Osteoblast (primary cell): ENCODE measurements at regions not wholly inside any gene's neighbourhood (a gene's known extent, or its start where the extent isn't known, plus 50 kb on each side); places are given as distances from the start of the nearest gene placed in this dataset.

ENCODE experiments used
- DNase-seq: peaks from one replicate; pipeline ENCODE4 v3.0.0; 2011; ENCODE audit warnings: low spot score, mixed read lengths; ENCODE audit not compliant: insufficient read length; ENCODE audit errors: missing footprints
- H2AFZ ChIP-seq: 2 replicates; pipeline ENCODE4 v1.6.0; 2011; ENCODE audit warnings: mild to moderate bottlenecking, low read length
- H3K27ac ChIP-seq: 2 replicates; pipeline ENCODE4 v1.5.1; 2011; ENCODE audit warnings: mild to moderate bottlenecking, low read depth, low read length, moderate library complexity
- H3K27me3 ChIP-seq: 2 replicates; pipeline ENCODE4 v1.6.0; 2012; ENCODE audit warnings: mild to moderate bottlenecking, control low read depth, inconsistent platforms, low read length, moderate library complexity; ENCODE audit not compliant: insufficient read depth
- H3K36me3 ChIP-seq: 2 replicates; pipeline ENCODE4 v1.5.1; 2011; ENCODE audit warnings: mild to moderate bottlenecking, low read length, control low read depth, moderate library complexity; ENCODE audit not compliant: insufficient read depth
- H3K4me1 ChIP-seq: 2 replicates; pipeline ENCODE4 v1.5.1; 2011; ENCODE audit warnings: mild to moderate bottlenecking, low read length, control low read depth, moderate library complexity; ENCODE audit not compliant: insufficient read depth
- H3K4me2 ChIP-seq: 2 replicates; pipeline ENCODE4 v1.6.0; 2011; ENCODE audit warnings: mild to moderate bottlenecking, low read length; ENCODE audit not compliant: insufficient read depth
- H3K4me3 ChIP-seq: fragments of 200-600 bp; sonication (generic); 3 replicates; pipeline ENCODE4 v1.5.1; 2012; ENCODE audit warnings: mild to moderate bottlenecking, low read length, inconsistent platforms; ENCODE audit not compliant: insufficient read depth
- H3K79me2 ChIP-seq: 2 replicates; pipeline ENCODE4 v1.6.0; 2012; ENCODE audit warnings: mild to moderate bottlenecking, low read length, control low read depth, inconsistent platforms; ENCODE audit not compliant: insufficient read depth
- H3K9me3 ChIP-seq: 2 replicates; pipeline ENCODE4 v1.5.1; 2011; ENCODE audit warnings: low read depth, low read length, control low read depth
- H4K20me1 ChIP-seq: 2 replicates; pipeline ENCODE4 v1.6.0; 2012; ENCODE audit warnings: mild to moderate bottlenecking, low read length, control low read depth; ENCODE audit not compliant: insufficient read depth
- TF ChIP-seq, protein P1 (sequence below): IDR thresholded peaks from 2 replicates; pipeline ENCODE4 v1.5.1; 2011; ENCODE audit warnings: mild to moderate bottlenecking, low read depth, low read length, moderate library complexity; ENCODE audit errors: extremely low read depth

DNA sequence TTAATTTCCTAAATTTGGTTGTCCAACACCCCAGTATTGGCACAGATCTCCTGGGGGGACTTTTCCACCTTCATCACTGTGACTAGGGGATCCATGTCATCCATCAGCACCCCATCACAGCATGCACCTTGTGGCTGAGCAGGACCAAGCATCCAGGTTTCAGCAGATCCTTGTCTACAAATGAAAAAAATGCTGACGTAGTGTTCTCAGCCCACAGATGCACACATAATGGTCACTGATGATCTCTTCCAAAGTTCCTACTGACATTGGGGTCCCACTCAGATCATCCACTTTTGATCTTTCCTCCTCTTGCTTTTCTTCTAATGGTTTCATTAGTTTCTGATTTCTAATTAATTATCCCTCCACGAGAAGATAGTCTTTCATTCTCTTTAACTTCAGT, 373.1 kb downstream of the TBX15 start:
- no peaks in the 10 kb centered on the region for H3K4me1 ChIP-seq
- no peak for DNase-seq
- TF ChIP-seq, protein P1, sequence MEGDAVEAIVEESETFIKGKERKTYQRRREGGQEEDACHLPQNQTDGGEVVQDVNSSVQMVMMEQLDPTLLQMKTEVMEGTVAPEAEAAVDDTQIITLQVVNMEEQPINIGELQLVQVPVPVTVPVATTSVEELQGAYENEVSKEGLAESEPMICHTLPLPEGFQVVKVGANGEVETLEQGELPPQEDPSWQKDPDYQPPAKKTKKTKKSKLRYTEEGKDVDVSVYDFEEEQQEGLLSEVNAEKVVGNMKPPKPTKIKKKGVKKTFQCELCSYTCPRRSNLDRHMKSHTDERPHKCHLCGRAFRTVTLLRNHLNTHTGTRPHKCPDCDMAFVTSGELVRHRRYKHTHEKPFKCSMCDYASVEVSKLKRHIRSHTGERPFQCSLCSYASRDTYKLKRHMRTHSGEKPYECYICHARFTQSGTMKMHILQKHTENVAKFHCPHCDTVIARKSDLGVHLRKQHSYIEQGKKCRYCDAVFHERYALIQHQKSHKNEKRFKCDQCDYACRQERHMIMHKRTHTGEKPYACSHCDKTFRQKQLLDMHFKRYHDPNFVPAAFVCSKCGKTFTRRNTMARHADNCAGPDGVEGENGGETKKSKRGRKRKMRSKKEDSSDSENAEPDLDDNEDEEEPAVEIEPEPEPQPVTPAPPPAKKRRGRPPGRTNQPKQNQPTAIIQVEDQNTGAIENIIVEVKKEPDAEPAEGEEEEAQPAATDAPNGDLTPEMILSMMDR, result no peak

DNA sequence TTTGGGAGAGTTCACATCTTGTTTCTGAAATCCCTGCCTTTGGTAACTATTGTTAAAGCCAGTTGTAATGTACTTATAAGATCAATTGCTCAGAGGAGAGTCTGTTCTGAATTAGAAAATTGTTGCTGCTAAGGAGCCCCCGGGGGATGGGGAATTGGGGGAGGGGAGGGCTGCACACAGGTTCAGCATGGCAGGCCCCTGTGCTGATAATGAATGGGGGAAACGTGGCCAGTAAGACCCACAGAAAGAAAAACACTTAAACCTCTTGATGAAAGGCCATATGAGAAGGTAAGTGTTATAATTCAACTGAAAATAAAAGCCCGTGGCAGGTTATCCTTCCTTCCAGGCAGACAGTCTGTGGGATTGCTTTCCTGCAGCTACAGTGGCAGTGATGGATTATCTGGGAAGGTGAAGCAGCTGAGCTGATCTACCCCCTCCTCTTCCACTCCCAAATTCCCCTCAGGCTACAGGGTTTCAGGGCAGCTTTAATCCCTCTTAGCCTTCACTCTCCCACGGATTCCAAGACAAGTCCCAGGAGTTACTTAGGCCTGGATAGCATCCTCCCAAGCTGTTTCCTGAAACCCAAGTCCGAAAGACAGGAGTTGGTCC, 398.8 kb downstream of the TBX15 start:
- no peak for DNase-seq

More for the DNA sequence above, 373.1 kb downstream of the TBX15 start:
- H3K36me3 ChIP-seq, result no peaks in the 10 kb centered on the region
- H3K27me3 ChIP-seq, result no peaks in the 10 kb centered on the region
- H3K4me2 ChIP-seq, result no peak overlapping the region
- no peak overlapping the region for H3K4me3 ChIP-seq
- H4K20me1 ChIP-seq, result no peaks in the 10 kb centered on the region
- no peak overlapping the region for H3K27ac ChIP-seq
- no peak overlapping the region for H2AFZ ChIP-seq
- H3K79me2 ChIP-seq, result no peaks in the 10 kb centered on the region
- H3K9me3 ChIP-seq, result no peaks in the 10 kb centered on the region

DNA sequence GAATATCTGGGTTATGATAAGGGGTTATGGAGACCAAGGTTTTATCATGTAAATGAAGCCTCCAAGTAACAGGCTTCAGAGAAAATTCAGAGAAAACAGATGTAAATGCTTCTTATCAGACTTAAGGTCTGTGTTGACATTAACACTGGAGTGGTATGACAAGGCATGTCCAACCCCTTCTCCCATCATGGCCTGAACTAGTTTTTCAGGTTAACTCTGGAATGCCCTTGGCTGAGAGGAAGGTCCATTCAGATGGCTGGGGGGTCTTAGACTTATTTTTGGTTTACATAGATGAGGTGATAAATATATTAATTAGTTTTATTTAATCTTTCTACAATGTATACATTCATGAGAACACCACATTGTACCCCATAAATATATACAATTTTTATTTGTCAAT, 399.6 kb downstream of the TBX15 start:
- Histone ChIP-seq H4K20me1 (no peaks in the 10 kb centered on the region), H3K4me2 (no peak overlapping the region), H3K36me3 (no peaks in the 10 kb centered on the region), H2AFZ (no peak overlapping the region), H3K4me3 (no peak overlapping the region), H3K79me2 (no peaks in the 10 kb centered on the region), H3K27ac (no peak overlapping the region), H3K9me3 (no peaks in the 10 kb centered on the region), H3K4me1 (no peaks in the 10 kb centered on the region), H3K27me3 (no peaks in the 10 kb centered on the region)
- TF ChIP-seq, protein P1, result no peak
- DNase-seq, result no peak

More for the DNA sequence above, 398.8 kb downstream of the TBX15 start:
- H3K4me2 ChIP-seq, result no peak overlapping the region
- no peaks in the 10 kb centered on the region for H3K9me3 ChIP-seq
- H3K79me2 ChIP-seq, result no peaks in the 10 kb centered on the region
- H3K36me3 ChIP-seq, result no peaks in the 10 kb centered on the region
- H2AFZ ChIP-seq, result no peak overlapping the region
- H4K20me1 ChIP-seq, result no peaks in the 10 kb centered on the region
- H3K27ac ChIP-seq, result no peak overlapping the region
- H3K4me1 ChIP-seq, result no peaks in the 10 kb centered on the region
- H3K4me3 ChIP-seq, result no peak overlapping the region
- TF ChIP-seq, protein P1, result no peak
- H3K27me3 ChIP-seq, result no peaks in the 10 kb centered on the region

DNA sequence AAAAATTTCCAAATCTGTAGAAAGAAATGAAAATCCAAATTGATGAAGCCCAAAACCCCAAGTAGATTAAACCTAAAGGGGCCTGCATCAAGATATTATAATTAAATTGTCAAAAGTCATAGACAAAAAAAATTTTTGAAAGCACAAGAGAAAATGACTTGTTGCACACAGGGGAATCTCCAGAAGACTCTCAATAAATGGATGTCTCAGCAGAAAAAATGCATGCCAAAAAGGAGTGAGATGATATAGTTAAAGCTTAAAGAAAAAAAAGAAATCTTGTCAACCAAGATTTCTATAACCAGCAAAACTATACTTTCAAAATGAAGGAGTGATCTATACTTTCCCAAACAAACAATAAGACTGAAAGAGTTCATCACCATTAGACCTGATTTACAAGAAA, 393.2 kb upstream of the SPAG17 start:
- Histone ChIP-seq H3K27ac (no peak overlapping the region), H3K79me2 (no peaks in the 10 kb centered on the region), H2AFZ (no peak overlapping the region), H3K4me3 (no peak overlapping the region), H3K27me3 (no peaks in the 10 kb centered on the region), H3K4me2 (no peak overlapping the region), H3K4me1 (no peaks in the 10 kb centered on the region), H3K9me3 (no peaks in the 10 kb centered on the region), H3K36me3 (no peaks in the 10 kb centered on the region), H4K20me1 (no peaks in the 10 kb centered on the region)
- TF ChIP-seq, protein P1, result no peak
- DNase-seq, result no peak
